Central memory CD8-positive, alpha-beta T cell (primary cell): ENCODE measurements at regions not wholly inside any gene's neighbourhood (a gene's known extent, or its start where the extent isn't known, plus 50 kb on each side); places are given as distances from the start of the nearest gene placed in this dataset.
"Not testable (repeated sequence)": the region's sequence is repeated elsewhere in the genome, so short reads cannot be mapped to it uniquely, and the experiment has no call there.

ENCODE experiments used
- ATAC-seq: fragments of 150-1000 bp; cut with Tn5 transposase; replicated peaks from 2 replicates; pipeline ENCODE4 v1.10.0; 2022; ENCODE audit warnings: mild to moderate bottlenecking, moderate FRiP score, moderate number of reproducible peaks; ENCODE audit not compliant: poor library complexity, severe bottlenecking; ENCODE audit errors: extremely low read depth
- DNase-seq, 2 donors: peaks; one replicate each; pipeline ENCODE4 v3.0.0; 2021; ENCODE audit warnings: low spot score in 2 of 2
- H3K27ac Mint-ChIP-seq: one replicate; pipeline ENCODE4 v1.8.0; 2022; ENCODE audit warnings: low read depth, mild to moderate bottlenecking, moderate library complexity, mixed read lengths
- H3K27me3 Mint-ChIP-seq: one replicate; pipeline ENCODE4 v1.8.0; 2022; ENCODE audit warnings: mixed read lengths
- H3K36me3 Mint-ChIP-seq: one replicate; pipeline ENCODE4 v1.8.0; 2022; ENCODE audit warnings: mild to moderate bottlenecking, moderate library complexity, mixed read lengths; ENCODE audit not compliant: insufficient read depth
- H3K4me1 Mint-ChIP-seq: one replicate; pipeline ENCODE4 v1.8.0; 2022; ENCODE audit warnings: mixed read lengths
- H3K4me3 Mint-ChIP-seq: one replicate; pipeline ENCODE4 v1.8.0; 2022; ENCODE audit warnings: mild to moderate bottlenecking, moderate library complexity, mixed read lengths
- H3K9me3 Mint-ChIP-seq: one replicate; pipeline ENCODE4 v1.8.0; 2022; ENCODE audit warnings: mixed read lengths

GRCh38 chr16:60123392-60124023, 1389.4 kb upstream of the GOT2 start:
- ATAC-seq: no peak
- H3K27ac Mint-ChIP-seq: no peak overlapping the region
- no peaks in the 10 kb centered on the region for H3K4me1 Mint-ChIP-seq
- no peaks in the 10 kb centered on the region for H3K27me3 Mint-ChIP-seq
- H3K4me3 Mint-ChIP-seq: no peak overlapping the region
- peaks cover 21% of the 10 kb centered on the region for H3K9me3 Mint-ChIP-seq
- no peak for DNase-seq
- H3K36me3 Mint-ChIP-seq: peaks cover 1% of the 10 kb centered on the region

- H3K27me3 Mint-ChIP-seq: no peaks in the 10 kb centered on the region
- H3K36me3 Mint-ChIP-seq: peaks cover 1% of the 10 kb centered on the region
- H3K9me3 Mint-ChIP-seq: peaks cover 15% of the 10 kb centered on the region
- no peaks in the 10 kb centered on the region for H3K4me1 Mint-ChIP-seq
- no peak overlapping the region for H3K4me3 Mint-ChIP-seq
- DNase-seq: no peak
- ATAC-seq: no peak
- no peak overlapping the region for H3K27ac Mint-ChIP-seq
Observed at GRCh38 chr16:60120586-60120985, 1386.5 kb upstream of the GOT2 start.

GRCh38 chr16:60110531-60110930, 1376.4 kb upstream of the GOT2 start:
- no peak overlapping the region for H3K4me3 Mint-ChIP-seq
- ATAC-seq: no peak

GRCh38 chr16:60107871-60108270, 1373.8 kb upstream of the GOT2 start:
- no peak overlapping the region for H3K4me3 Mint-ChIP-seq
- H3K36me3 Mint-ChIP-seq: no peaks in the 10 kb centered on the region
- ATAC-seq (no peak), DNase-seq (no peak)
- no peak overlapping the region for H3K27ac Mint-ChIP-seq
- no peaks in the 10 kb centered on the region for H3K4me1 Mint-ChIP-seq
- H3K27me3 Mint-ChIP-seq: no peaks in the 10 kb centered on the region
- H3K9me3 Mint-ChIP-seq: peaks cover 22% of the 10 kb centered on the region

More at GRCh38 chr16:60110531-60110930, 1376.4 kb upstream of the GOT2 start:
- Mint-ChIP-seq H3K4me1 (no peaks in the 10 kb centered on the region), H3K36me3 (no peaks in the 10 kb centered on the region), H3K9me3 (peaks cover 22% of the 10 kb centered on the region), H3K27me3 (no peaks in the 10 kb centered on the region), H3K27ac (no peak overlapping the region)
- no peak for DNase-seq

- Mint-ChIP-seq H3K27ac (no peak overlapping the region), H3K36me3 (no peaks in the 10 kb centered on the region), H3K27me3 (no peaks in the 10 kb centered on the region), H3K4me3 (no peak overlapping the region), H3K9me3 (peaks cover 18% of the 10 kb centered on the region), H3K4me1 (no peaks in the 10 kb centered on the region)
- no peak for DNase-seq
- no peak for ATAC-seq
Observed at GRCh38 chr16:60107437-60107836, 1373.3 kb upstream of the GOT2 start.

- Mint-ChIP-seq H3K27me3 (no peaks in the 10 kb centered on the region), H3K36me3 (no peaks in the 10 kb centered on the region), H3K4me1 (no peaks in the 10 kb centered on the region), H3K9me3 (peaks cover 32% of the 10 kb centered on the region), H3K27ac (no peak overlapping the region), H3K4me3 (no peak overlapping the region)
- ATAC-seq (no peak), DNase-seq (no peak)
Observed at GRCh38 chr16:60100371-60100770, 1366.3 kb upstream of the GOT2 start.

GRCh38 chr16:60091529-60091928, 1357.4 kb upstream of the GOT2 start:
- Mint-ChIP-seq H3K27ac (no peak overlapping the region), H3K4me1 (no peaks in the 10 kb centered on the region), H3K36me3 (peaks cover 2% of the 10 kb centered on the region), H3K9me3 (peaks cover 13% of the 10 kb centered on the region), H3K27me3 (no peaks in the 10 kb centered on the region), H3K4me3 (no peak overlapping the region)
- DNase-seq (no peak), ATAC-seq (no peak)

- Mint-ChIP-seq H3K4me3 (no peak overlapping the region), H3K27me3 (no peaks in the 10 kb centered on the region), H3K4me1 (no peaks in the 10 kb centered on the region), H3K36me3 (peaks cover 2% of the 10 kb centered on the region), H3K27ac (no peak overlapping the region), H3K9me3 (peaks cover 13% of the 10 kb centered on the region)
- no peak for ATAC-seq
- no peak for DNase-seq
Observed at GRCh38 chr16:60091071-60091470, 1357.0 kb upstream of the GOT2 start.

- H3K27me3 Mint-ChIP-seq: no peaks in the 10 kb centered on the region
- no peak overlapping the region for H3K27ac Mint-ChIP-seq
- peaks cover 13% of the 10 kb centered on the region for H3K9me3 Mint-ChIP-seq
- H3K36me3 Mint-ChIP-seq: peaks cover 2% of the 10 kb centered on the region
- ATAC-seq: no peak
- no peak for DNase-seq
- H3K4me3 Mint-ChIP-seq: no peak overlapping the region
- H3K4me1 Mint-ChIP-seq: no peaks in the 10 kb centered on the region
Observed at GRCh38 chr16:60087530-60087929, 1353.4 kb upstream of the GOT2 start.

GRCh38 chr16:60078819-60079218, 1344.7 kb upstream of the GOT2 start:
- not testable (repeated sequence) for ATAC-seq, H3K27me3 Mint-ChIP-seq, H3K27ac Mint-ChIP-seq, H3K4me1 Mint-ChIP-seq, H3K36me3 Mint-ChIP-seq, DNase-seq, H3K4me3 Mint-ChIP-seq
- H3K9me3 Mint-ChIP-seq: peaks cover 39% of the 10 kb centered on the region

GRCh38 chr16:60077861-60078260, 1343.7 kb upstream of the GOT2 start:
- H3K27me3 Mint-ChIP-seq: no peaks in the 10 kb centered on the region
- DNase-seq (no peak), ATAC-seq (no peak)
- no peaks in the 10 kb centered on the region for H3K4me1 Mint-ChIP-seq
- peaks cover 39% of the 10 kb centered on the region for H3K9me3 Mint-ChIP-seq
- H3K36me3 Mint-ChIP-seq: no peaks in the 10 kb centered on the region
- no peak overlapping the region for H3K27ac Mint-ChIP-seq
- no peak overlapping the region for H3K4me3 Mint-ChIP-seq

- Mint-ChIP-seq H3K9me3 (peaks cover 14% of the 10 kb centered on the region), H3K4me1 (no peaks in the 10 kb centered on the region), H3K36me3 (no peaks in the 10 kb centered on the region), H3K27me3 (no peaks in the 10 kb centered on the region), H3K4me3 (no peak overlapping the region), H3K27ac (no peak overlapping the region)
- no peak for ATAC-seq
- no peak for DNase-seq
Observed at GRCh38 chr16:60074378-60074777, 1340.3 kb upstream of the GOT2 start.

GRCh38 chr16:60073376-60073775, 1339.3 kb upstream of the GOT2 start:
- H3K4me3 Mint-ChIP-seq: no peak overlapping the region
- ATAC-seq (no peak), DNase-seq (no peak)
- peaks cover 16% of the 10 kb centered on the region for H3K9me3 Mint-ChIP-seq
- no peak overlapping the region for H3K27ac Mint-ChIP-seq
- H3K36me3 Mint-ChIP-seq: no peaks in the 10 kb centered on the region
- no peaks in the 10 kb centered on the region for H3K4me1 Mint-ChIP-seq
- H3K27me3 Mint-ChIP-seq: no peaks in the 10 kb centered on the region
